ENCODE measurements at regions not wholly inside any gene's neighbourhood (a gene's known extent, or its start where the extent isn't known, plus 50 kb on each side); places are given as distances from the start of the nearest gene placed in this dataset.

DNA sequence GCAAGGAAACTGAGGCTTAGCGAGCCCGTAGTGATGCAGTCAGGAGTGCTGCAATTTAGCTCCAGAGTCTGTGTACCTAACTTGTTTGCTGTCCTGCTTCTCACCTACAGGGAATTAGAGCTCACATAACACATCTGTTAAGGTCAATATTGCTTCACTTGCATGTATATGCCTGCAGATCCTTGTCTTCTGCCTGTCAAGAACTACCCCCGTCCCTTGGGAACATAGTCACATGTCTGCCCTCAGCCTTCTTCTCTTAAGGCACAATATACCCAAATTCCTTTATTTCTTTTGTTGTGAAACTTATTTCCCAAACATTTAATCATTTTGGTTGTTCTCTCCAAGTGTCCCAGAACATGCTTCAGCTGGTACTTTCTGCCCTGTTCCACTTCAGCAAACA, 103.3 kb upstream of the LEF1 start:
- TF ChIP-seq ZIC2 (tag by site-specific recombination; IDR thresholded peaks at IDR 0.05) (no peak), ZNF239 (tag by site-specific recombination; IDR thresholded peaks at IDR 0.05) (no peak), ZNF629 (tag by site-specific recombination; IDR thresholded peaks at IDR 0.05) (no peak), SP2 (tag by site-specific recombination; IDR thresholded peaks at IDR 0.05) (no peak), ZNF623 (tag by site-specific recombination; IDR thresholded peaks at IDR 0.05) (no peak), ZBTB8A (tag by site-specific recombination; IDR thresholded peaks at IDR 0.05) (no peak), ZNF660 (tag by site-specific recombination; IDR thresholded peaks at IDR 0.05) (no peak), ZNF747 (tag by site-specific recombination; IDR thresholded peaks at IDR 0.05) (no peak)
- TF ChIP-seq, protein P1, sequence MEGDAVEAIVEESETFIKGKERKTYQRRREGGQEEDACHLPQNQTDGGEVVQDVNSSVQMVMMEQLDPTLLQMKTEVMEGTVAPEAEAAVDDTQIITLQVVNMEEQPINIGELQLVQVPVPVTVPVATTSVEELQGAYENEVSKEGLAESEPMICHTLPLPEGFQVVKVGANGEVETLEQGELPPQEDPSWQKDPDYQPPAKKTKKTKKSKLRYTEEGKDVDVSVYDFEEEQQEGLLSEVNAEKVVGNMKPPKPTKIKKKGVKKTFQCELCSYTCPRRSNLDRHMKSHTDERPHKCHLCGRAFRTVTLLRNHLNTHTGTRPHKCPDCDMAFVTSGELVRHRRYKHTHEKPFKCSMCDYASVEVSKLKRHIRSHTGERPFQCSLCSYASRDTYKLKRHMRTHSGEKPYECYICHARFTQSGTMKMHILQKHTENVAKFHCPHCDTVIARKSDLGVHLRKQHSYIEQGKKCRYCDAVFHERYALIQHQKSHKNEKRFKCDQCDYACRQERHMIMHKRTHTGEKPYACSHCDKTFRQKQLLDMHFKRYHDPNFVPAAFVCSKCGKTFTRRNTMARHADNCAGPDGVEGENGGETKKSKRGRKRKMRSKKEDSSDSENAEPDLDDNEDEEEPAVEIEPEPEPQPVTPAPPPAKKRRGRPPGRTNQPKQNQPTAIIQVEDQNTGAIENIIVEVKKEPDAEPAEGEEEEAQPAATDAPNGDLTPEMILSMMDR (tag by site-specific recombination; IDR thresholded peaks at IDR 0.05): no peak
- TF ChIP-seq, protein P2, sequence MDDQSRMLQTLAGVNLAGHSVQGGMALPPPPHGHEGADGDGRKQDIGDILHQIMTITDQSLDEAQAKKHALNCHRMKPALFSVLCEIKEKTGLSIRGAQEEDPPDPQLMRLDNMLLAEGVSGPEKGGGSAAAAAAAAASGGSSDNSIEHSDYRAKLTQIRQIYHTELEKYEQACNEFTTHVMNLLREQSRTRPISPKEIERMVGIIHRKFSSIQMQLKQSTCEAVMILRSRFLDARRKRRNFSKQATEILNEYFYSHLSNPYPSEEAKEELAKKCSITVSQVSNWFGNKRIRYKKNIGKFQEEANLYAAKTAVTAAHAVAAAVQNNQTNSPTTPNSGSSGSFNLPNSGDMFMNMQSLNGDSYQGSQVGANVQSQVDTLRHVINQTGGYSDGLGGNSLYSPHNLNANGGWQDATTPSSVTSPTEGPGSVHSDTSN (CRISPR knock-in tag; IDR thresholded peaks at IDR 0.05): no peak
- TF ChIP-seq, protein P3, sequence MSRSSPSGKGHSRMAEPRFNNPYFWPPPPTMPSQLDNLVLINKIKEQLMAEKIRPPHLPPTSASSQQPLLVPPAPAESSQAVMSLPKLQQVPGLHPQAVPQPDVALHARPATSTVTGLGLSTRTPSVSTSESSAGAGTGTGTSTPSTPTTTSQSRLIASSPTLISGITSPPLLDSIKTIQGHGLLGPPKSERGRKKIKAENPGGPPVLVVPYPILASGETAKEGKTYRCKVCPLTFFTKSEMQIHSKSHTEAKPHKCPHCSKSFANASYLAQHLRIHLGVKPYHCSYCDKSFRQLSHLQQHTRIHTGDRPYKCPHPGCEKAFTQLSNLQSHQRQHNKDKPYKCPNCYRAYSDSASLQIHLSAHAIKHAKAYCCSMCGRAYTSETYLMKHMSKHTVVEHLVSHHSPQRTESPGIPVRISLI (tag by site-specific recombination; IDR thresholded peaks at IDR 0.05): no peak
- TF ChIP-seq, protein P4, sequence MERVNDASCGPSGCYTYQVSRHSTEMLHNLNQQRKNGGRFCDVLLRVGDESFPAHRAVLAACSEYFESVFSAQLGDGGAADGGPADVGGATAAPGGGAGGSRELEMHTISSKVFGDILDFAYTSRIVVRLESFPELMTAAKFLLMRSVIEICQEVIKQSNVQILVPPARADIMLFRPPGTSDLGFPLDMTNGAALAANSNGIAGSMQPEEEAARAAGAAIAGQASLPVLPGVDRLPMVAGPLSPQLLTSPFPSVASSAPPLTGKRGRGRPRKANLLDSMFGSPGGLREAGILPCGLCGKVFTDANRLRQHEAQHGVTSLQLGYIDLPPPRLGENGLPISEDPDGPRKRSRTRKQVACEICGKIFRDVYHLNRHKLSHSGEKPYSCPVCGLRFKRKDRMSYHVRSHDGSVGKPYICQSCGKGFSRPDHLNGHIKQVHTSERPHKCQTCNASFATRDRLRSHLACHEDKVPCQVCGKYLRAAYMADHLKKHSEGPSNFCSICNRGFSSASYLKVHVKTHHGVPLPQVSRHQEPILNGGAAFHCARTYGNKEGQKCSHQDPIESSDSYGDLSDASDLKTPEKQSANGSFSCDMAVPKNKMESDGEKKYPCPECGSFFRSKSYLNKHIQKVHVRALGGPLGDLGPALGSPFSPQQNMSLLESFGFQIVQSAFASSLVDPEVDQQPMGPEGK (tag by site-specific recombination; IDR thresholded peaks at IDR 0.05): no peak
- TF ChIP-seq, protein P5, sequence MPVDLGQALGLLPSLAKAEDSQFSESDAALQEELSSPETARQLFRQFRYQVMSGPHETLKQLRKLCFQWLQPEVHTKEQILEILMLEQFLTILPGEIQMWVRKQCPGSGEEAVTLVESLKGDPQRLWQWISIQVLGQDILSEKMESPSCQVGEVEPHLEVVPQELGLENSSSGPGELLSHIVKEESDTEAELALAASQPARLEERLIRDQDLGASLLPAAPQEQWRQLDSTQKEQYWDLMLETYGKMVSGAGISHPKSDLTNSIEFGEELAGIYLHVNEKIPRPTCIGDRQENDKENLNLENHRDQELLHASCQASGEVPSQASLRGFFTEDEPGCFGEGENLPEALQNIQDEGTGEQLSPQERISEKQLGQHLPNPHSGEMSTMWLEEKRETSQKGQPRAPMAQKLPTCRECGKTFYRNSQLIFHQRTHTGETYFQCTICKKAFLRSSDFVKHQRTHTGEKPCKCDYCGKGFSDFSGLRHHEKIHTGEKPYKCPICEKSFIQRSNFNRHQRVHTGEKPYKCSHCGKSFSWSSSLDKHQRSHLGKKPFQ (tag by site-specific recombination; IDR thresholded peaks at IDR 0.05): no peak
- TF ChIP-seq, protein P6, sequence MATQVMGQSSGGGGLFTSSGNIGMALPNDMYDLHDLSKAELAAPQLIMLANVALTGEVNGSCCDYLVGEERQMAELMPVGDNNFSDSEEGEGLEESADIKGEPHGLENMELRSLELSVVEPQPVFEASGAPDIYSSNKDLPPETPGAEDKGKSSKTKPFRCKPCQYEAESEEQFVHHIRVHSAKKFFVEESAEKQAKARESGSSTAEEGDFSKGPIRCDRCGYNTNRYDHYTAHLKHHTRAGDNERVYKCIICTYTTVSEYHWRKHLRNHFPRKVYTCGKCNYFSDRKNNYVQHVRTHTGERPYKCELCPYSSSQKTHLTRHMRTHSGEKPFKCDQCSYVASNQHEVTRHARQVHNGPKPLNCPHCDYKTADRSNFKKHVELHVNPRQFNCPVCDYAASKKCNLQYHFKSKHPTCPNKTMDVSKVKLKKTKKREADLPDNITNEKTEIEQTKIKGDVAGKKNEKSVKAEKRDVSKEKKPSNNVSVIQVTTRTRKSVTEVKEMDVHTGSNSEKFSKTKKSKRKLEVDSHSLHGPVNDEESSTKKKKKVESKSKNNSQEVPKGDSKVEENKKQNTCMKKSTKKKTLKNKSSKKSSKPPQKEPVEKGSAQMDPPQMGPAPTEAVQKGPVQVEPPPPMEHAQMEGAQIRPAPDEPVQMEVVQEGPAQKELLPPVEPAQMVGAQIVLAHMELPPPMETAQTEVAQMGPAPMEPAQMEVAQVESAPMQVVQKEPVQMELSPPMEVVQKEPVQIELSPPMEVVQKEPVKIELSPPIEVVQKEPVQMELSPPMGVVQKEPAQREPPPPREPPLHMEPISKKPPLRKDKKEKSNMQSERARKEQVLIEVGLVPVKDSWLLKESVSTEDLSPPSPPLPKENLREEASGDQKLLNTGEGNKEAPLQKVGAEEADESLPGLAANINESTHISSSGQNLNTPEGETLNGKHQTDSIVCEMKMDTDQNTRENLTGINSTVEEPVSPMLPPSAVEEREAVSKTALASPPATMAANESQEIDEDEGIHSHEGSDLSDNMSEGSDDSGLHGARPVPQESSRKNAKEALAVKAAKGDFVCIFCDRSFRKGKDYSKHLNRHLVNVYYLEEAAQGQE (tag by site-specific recombination; IDR thresholded peaks at IDR 0.05): no peak
